ENCODE measurements at regions not wholly inside any gene's neighbourhood (a gene's known extent, or its start where the extent isn't known, plus 50 kb on each side); places are given as distances from the start of the nearest gene placed in this dataset.

GRCh38 chr11:87754685-87755084, 420.6 kb downstream of the RAB38 start:
- Histone ChIP-seq H3K23ac (ENCODE audit: insufficient read length) (no peak overlapping the region), H3K18ac (ENCODE audit: extremely low read depth, low read length) (no peak overlapping the region), H2BK5ac (ENCODE audit: low read depth, low read length) (no peak overlapping the region), H3K4me2 (ENCODE audit: insufficient read depth in 1 of 2, low read depth in 2 of 2, low read length in 2 of 2) (no peak overlapping the region), H3K9me3 (ENCODE audit: insufficient read depth in 2 of 2, low read depth in 1 of 2, low read length in 1 of 2) (no peaks in the 10 kb centered on the region), H4K91ac (replicated peaks; ENCODE audit: insufficient read length, low read length) (no peak overlapping the region), H3K4me1 (replicated peaks in 1 of 4; ENCODE audit: control insufficient read depth in 3 of 4, insufficient read depth in 4 of 4, low read length in 3 of 4) (no peaks in the 10 kb centered on the region), H3K36me3 (ENCODE audit: control insufficient read depth in 2 of 4, insufficient read depth in 4 of 4, low read length in 3 of 4) (no peaks in the 10 kb centered on the region), H3K23me2 (ENCODE audit: low read depth, low read length) (no peaks in the 10 kb centered on the region), H4K5ac (ENCODE audit: insufficient read length, low read depth, low read length) (no peak overlapping the region), H2BK120ac (replicated peaks; ENCODE audit: low read depth, low read length) (no peak overlapping the region), H2BK20ac (ENCODE audit: low read length) (no peak overlapping the region), H4K20me1 (replicated peaks in 1 of 2; ENCODE audit: control insufficient read depth in 1 of 2, insufficient read depth in 2 of 2, low read length in 2 of 2) (no peaks in the 10 kb centered on the region), H2BK12ac (ENCODE audit: low read depth, low read length) (no peak overlapping the region), H3K79me2 (ENCODE audit: control insufficient read depth in 1 of 2, insufficient read depth in 2 of 2, low read length in 2 of 2) (no peaks in the 10 kb centered on the region), H3K14ac (ENCODE audit: insufficient read length) (no peak overlapping the region), H3K27me3 (replicated peaks in 1 of 4; ENCODE audit: control insufficient read depth in 3 of 4, extremely low read depth in 1 of 4, insufficient read depth in 3 of 4, low read length in 3 of 4) (no peaks in the 10 kb centered on the region), H2BK15ac (ENCODE audit: low read length) (no peak overlapping the region), H2AFZ (ENCODE audit: low read length) (no peak overlapping the region), H3K27ac (ENCODE audit: low read depth, low read length) (no peak overlapping the region), H4K8ac (ENCODE audit: extremely low read depth, insufficient read depth, low read length) (no peak overlapping the region), H3K4ac (replicated peaks; ENCODE audit: insufficient read length, low read depth, low read length) (no peak overlapping the region), H3K79me1 (ENCODE audit: low read depth, low read length) (no peaks in the 10 kb centered on the region), H3K4me3 (ENCODE audit: extremely low read depth in 1 of 4, insufficient read depth in 2 of 4, low read depth in 3 of 4, low read length in 4 of 4) (no peak overlapping the region), H2AK5ac (ENCODE audit: low read depth, low read length) (no peak overlapping the region), H3K9ac (replicated peaks in 1 of 4; ENCODE audit: extremely low read depth in 1 of 4, low read depth in 3 of 4, low read length in 3 of 4) (no peak overlapping the region), H3K56ac (replicated peaks; ENCODE audit: insufficient read length, low read depth, low read length) (no peak overlapping the region)
- no peak for FAIRE-seq
- DNase-seq (ENCODE audit: low read depth in 1 of 2, low spot score in 2 of 2) = no peak
- ChIA-PET CTCF (ENCODE audit: partially characterized antibody) (no interaction called here), POLR2A (ENCODE audit: partially characterized antibody) (no interaction called here)
- WGBS, 2 experiments (ENCODE audit: extremely low coverage in 1 of 2, insufficient coverage in 1 of 2, insufficient read length in 1 of 2, insufficient replicate concordance in 2 of 2, low coverage in 1 of 2, low lambda C conversion rate in 2 of 2, missing lambda C conversion rate in 1 of 2) = 95% methylated on average over 1 of the region's 1 CpG; no CpG with 5 or more reads in 1 of the 2 experiments
- no peak for TF ChIP-seq KDM4A (IDR thresholded peaks at IDR 0.05; ENCODE audit: low read depth, low read length, severe bottlenecking)
- TF ChIP-seq CBX5 (IDR thresholded peaks at IDR 0.05; ENCODE audit: low read depth, low read length) = no peak
- TF ChIP-seq POU5F1 (IDR thresholded peaks at IDR 0.05; ENCODE audit: low read depth, low read length) = no peak
- TF ChIP-seq RXRA (IDR thresholded peaks at IDR 0.05; ENCODE audit: insufficient read depth, low read depth, low read length) = no peak
- TF ChIP-seq MAX (IDR thresholded peaks at IDR 0.05) = no peak
- TF ChIP-seq HDAC2 (IDR thresholded peaks at IDR 0.05; ENCODE audit: borderline replicate concordance in 1 of 2, low read depth in 2 of 2, low read length in 2 of 2) = no peak
- TF ChIP-seq RFX5 (IDR thresholded peaks at IDR 0.05; ENCODE audit: borderline replicate concordance, low read depth, low read length) = no peak
- no peak for TF ChIP-seq TEAD4 (IDR thresholded peaks at IDR 0.05; ENCODE audit: low read depth, low read length)
